Fibroblast of gingiva (primary cell): ENCODE measurements at regions not wholly inside any gene's neighbourhood (a gene's known extent, or its start where the extent isn't known, plus 50 kb on each side); places are given as distances from the start of the nearest gene placed in this dataset.

Source experiments
- DNase-seq: peaks from one replicate; pipeline ENCODE4 v3.0.0-alpha.2; 2011; ENCODE audit warnings: low read depth

- no peak for DNase-seq
Measured at GRCh38 chr1:22376546-22376945, 75.1 kb upstream of the ZBTB40 start.

DNA sequence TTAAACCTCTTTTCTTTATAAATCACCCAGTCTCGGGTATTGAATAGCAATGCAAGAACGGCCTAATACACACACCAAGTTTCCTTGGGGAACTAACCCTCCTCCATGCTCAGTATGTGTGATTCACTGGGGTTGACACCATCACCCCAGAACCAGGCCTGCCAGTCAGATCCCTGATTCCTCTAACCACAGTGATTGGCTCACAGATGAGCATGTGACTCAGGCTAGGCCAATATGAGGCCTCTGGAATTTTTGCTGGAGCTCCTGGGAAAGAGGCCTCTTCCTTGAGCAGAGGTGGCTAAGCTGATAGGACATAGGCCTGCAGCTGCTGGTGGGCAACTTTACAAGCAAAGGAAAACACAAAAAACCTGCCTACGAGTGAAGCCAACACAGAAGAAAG, 74.7 kb upstream of the ZBTB40 start:
- no peak for DNase-seq

DNA sequence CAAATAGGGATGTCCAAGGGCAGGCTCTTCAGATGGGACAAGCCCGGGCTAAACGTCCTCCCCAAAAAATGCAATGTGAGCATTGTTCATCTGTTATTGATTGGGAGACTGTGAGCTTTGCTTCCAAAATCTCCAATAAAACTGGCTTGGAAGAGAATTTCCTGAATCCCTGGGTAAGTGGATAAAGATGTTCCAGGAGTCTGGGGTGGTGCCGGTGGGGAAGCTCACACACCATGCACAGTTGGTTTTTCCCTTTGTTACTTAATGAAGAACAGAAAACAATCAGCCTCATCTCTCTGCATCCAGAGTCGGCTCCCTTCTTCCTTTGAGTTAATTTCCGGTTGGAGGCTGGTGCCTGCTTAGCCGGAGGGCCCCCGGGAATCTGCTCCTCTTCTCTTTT, 72.1 kb upstream of the ZBTB40 start:
- DNase-seq: no peak

- DNase-seq: no peak
Measured at GRCh38 chr1:22380024-22380785, 71.4 kb upstream of the ZBTB40 start.

DNA sequence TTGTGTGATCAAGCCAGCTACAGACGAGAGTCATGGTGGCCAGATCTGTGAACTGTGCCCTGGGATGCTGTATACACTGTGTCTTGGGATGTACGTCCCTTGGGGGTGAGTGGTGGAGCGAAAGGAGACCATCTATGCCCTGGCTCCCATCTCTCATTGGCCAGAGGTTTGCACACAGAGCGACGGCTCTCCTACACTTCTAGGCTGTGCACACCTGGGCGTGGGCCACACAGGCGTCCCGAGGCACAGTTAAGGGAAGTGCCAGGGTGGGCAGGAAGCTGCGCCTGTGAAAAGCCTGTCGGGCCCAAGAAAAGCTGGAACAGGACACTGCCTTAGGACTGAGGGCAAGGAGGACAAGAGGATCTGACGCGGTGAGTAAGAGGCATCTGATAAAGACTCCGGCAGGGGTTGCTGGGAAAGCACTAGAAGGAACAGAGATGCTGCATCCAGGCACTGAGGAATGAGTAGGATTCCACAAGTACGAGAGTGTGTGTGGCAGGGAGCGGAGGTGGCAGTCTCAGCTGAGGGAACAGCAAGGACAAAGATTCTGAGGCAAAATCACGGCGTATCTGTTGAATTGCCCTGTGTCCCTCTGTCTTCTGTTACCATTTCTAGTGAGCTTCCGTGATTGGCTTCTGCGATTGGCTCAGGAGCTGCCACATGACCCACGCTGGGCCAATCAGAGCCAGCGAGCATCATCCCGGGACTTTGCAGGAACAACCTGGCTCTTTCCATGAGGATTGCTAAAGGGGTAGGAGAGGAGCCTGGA, 67.9 kb upstream of the ZBTB40 start:
- DNase-seq: no peak

DNA sequence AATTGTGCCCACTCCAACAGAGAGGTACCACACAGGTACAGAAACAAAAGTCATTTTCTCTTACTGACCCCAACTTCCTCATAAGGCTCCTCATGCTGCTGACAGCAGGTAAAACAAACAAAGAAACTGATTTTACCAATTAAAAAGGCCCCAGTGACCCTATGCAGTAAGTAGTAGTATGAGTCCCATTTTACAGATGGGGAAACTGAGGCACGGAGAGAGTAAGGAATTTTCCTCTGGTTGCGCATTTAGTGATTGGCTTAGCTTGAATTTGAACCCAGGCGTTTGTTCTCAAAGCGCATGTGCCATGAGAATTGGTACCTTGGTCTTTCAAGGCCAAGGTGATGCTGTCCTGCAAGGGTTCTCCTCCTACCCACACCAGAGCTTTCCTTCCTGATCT, 66.1 kb upstream of the ZBTB40 start:
- DNase-seq: no peak

- DNase-seq: no peak
Measured at GRCh38 chr1:22386774-22387173, 64.9 kb upstream of the ZBTB40 start.

GRCh38 chr1:22387919-22388580, 63.6 kb upstream of the ZBTB40 start:
- peak; percentile 32 for DNase-seq

DNA sequence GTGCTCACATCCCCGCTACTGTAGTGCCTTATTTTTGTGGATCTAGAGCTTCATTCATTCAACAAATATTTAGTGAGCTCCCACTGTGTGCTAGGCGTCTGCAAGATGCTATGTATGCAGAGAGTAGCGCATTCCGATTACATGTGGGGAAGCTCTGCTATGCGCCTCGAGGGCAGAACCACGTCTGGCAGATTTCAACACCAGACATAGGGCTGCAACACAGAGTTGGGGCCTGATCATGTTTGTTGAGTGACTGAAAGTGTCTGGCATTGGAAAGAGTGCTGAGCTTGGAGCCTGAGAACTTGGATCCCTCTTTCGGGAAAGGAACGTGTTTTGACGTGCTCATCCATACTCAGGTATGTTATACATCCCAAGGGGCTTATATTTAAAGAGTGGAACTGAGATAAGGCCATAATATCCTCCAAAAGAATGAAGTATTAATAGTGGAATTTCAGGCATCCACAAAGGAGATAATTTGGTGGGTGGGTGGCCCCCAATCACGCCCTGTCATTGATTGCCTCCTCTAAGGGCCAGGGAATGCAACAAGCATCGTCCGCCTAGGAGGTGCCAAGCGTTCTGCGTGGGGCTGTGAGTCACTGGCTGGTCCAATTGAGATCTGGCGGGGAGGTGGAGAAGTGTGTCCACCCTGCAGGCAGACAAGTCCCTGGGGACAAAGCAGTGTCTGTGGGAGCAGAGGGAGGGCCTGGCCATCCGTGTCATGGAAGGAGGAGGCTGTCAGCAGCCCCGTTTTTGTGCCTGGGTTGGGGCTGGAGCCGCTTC, 62.8 kb upstream of the ZBTB40 start:
- DNase-seq: peak; percentile 54

- DNase-seq: no peak
Measured at GRCh38 chr1:22393587-22393986, 58.1 kb upstream of the ZBTB40 start.

GRCh38 chr1:22398656-22399420, 52.8 kb upstream of the ZBTB40 start:
- DNase-seq: no peak

- DNase-seq: no peak
Measured at GRCh38 chr1:22399421-22400091, 52.1 kb upstream of the ZBTB40 start.
